SKM-1 treated with dmso at 0.1 percent for 144 hours (cell line): ENCODE measurements at regions not wholly inside any gene's neighbourhood (a gene's known extent, or its start where the extent isn't known, plus 50 kb on each side); places are given as distances from the start of the nearest gene placed in this dataset.
A peak's percentile ranks its signal among the peaks of the same experiment; 100 is the strongest.
"Not testable (repeated sequence)": the region's sequence is repeated elsewhere in the genome, so short reads cannot be mapped to it uniquely, and the experiment has no call there.

Experiments used
- DNase-seq: peaks from one replicate; lab custom pipeline; 2025; ENCODE audit not compliant: unreplicated experiment; lab: John Stamatoyannopoulos, UW

DNA sequence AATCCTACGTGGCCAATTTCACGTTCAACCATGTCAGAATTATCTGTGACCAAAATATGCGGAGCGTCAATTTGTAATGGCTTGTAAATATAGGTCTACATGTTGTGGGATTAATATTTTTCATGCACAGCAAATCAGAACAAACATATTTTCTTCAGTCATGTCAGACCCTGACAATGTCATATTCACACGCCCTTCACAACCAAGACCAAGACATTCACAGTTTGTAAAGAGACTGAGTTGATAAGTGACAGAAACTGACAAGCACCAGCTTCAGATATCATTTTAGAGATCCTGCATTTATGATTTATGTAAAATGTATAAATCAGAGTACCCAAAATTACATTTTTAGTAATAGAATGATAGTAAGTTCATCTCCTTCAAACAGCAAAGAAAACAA, 57.3 kb upstream of the NOVA1 start:
- no peak for DNase-seq

DNA sequence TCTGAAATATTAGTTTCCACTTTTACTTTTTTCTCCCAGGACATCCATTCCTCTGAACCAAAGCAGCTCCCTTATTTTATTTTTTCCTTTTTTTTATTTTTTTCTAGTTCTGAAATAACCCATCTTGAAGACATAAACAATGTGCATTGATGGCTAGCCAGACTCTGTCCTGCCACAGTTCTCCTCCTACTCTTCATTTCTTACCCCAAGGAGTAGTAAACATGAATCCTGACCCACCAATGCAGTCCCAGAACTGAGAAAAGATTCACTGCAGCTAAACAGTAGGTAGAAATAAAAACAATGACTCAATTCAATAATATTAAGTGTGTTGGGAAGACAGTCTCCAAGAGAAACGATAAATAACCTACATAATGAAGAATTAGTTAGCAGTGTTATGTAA, 65.7 kb upstream of the NOVA1 start:
- DNase-seq: no peak

DNA sequence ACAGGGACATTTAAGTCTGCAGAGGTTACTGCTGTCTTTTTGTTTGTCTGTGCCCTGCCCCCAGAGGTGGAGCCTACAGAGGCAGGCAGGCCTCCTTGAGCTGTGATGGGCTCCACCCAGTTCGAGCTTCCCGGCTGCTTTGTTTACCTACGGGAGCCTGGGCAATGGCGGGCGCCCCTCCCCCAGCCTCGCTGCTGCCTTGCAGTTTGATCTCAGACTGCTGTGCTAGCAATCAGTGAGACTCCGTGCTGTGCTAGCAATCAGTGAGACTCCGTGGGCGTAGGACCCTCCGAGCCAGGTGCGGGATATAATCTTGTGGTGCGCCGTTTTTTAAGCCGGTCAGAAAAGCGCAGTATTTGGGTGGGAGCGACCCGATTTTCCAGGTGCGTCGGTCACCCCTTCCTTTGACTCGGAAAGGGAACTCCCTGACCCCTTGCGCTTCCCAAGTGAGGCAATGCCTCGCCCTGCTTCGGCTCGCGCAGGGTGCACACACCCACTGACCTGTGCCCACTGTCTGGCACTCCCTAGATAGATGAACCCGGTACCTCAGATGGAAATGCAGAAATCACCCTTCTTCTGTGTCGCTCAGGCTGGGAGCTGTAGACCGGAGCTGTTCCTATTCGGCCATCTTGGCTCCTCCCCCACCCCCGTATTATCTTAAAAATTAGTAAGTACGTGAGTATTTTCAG, 81.0 kb upstream of the NOVA1 start:
- DNase-seq: not testable (repeated sequence)

DNA sequence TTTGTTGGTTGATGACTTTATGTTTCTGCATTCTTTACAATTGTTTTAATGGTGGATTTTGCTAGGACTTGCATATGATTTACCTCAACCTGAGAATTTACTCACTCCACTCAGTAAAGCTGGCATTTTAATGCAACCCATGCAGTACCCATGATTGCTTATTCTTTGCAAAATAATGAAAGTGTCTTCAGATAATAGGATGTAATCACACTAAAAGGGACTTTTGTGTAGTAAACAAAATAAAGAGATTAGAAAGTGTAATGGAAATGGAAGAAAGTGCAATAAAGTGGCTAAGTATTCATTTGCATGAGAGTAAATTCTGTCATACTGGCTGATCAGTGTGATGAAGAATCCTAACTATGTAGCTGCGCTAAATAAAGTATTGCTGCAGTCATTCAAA, 87.6 kb upstream of the NOVA1 start:
- DNase-seq: no peak

- no peak for DNase-seq
These were observed 89.5 kb upstream of the NOVA1 start for GRCh38 chr14:26687301-26687837.

DNA sequence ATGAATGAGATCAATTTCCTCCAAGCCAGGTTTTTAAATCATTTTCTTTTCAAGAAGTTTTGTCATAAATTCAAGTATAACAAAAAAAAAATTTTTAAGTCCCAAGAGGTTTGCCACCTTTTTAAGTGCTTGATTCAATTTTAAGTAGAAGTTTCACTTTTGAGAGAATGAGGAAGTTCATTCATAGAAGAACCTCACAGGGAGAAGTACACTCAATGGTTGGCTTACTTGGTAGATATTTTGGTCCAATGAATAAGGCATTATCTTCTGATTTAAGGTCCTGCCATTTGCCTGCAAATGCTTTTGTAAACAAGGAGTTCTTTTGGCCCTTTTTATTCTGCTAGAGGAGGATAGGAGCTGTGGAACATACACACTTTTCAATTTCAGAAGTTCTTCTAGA, 96.7 kb upstream of the NOVA1 start:
- no peak for DNase-seq

DNA sequence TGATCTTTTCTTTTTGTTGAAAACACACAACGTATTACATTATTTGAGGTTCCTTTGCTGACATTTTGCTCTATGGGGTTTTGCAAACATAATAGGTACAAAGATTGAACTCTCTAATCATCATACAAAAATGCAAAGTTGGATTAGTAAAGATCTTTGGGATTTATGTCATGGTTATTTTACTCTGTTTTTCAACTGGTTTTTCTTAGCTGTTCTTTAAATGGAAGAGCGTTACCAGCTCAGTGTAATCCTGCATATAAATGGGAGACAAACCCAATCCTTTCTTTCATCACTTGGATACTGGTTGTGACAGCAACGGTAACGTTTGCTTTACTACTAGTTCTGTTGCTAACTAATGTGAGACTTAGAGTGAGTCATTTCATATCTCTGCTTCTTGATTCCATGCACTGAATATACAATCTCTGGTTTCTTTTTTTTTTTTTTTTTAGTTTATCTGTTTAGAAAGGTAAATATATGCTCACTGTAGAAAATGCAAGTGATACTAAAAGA, 104.9 kb upstream of the NOVA1 start:
- no peak for DNase-seq

GRCh38 chr14:26703686-26704366, 106.0 kb upstream of the NOVA1 start:
- DNase-seq: no peak

DNA sequence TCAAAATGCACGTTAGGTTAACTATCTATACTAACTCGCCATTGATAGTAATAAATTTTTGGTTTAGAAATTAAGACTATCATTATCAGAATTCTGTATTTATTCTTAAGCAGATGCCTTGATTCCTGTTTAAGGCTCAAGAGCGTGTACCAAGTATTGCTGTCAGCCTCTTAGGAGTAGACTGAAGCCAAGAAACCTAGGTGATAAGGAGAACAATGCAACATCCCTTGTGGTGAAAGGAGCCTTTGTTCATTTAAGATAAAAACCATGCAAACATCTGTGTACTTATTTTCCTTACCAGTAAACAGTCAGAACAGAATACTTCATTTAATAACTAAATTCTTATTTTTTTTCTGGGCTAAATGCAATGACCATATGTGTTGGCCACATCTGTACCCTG, 109.4 kb upstream of the NOVA1 start:
- DNase-seq: no peak

DNA sequence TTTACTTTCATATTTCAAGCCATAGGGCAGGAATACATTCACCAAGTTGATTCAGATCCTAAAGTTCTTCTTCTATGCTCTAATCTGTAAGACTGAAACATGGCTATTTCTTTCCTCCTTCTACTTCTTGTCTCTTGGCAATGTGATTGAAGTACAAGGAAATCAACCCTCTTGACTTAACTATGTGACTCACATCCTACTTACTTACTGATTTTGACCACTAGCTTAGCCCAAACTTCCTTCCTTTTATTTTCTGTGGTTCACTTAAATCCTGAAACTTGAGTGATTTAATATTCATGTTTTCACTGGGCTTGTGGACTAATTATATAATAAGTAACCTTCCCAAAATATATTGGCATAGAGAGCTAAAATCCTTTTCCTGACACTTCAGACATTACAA, 111.2 kb upstream of the NOVA1 start:
- DNase-seq: peak; percentile 4

GRCh38 chr14:26719514-26719913, 121.7 kb upstream of the NOVA1 start:
- DNase-seq: no peak

DNA sequence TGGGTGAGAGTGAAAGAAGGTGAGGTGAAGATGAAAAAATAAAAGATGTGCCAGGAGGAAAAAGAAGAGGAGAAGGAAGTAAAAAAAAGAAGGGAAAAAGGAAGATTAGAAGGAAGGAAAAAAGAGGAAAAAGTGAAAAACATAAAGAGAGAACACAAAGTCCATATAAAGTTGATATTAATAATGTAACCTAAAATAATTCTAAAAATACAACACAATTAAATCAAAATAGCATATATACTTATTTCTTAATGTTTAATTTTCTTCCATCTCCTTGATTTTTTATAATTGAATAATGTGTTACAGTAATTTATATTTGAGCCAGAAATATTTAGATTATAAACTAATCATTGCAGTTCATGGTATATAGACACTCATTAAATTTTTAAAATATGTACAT, 124.4 kb upstream of the NOVA1 start:
- DNase-seq: no peak

DNA sequence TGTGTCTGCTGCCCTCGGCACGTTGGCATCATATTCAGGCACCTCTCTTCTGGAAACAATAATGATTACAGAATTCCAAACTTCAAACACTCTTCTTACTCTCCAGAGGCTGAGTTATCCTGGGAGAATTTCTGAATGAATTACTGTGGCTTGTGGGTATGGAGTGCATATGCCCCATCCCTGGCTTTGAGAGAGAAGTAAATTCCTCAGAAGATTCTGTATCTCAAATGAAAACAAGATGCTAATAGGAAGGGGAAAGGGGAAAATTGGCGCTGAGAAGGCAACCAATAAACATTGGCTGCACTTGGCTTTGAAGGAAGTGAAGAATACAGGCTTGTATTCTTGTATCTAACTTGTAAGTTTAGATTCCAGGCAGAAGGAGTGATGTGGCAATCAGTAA, 132.0 kb upstream of the NOVA1 start:
- no peak for DNase-seq

DNA sequence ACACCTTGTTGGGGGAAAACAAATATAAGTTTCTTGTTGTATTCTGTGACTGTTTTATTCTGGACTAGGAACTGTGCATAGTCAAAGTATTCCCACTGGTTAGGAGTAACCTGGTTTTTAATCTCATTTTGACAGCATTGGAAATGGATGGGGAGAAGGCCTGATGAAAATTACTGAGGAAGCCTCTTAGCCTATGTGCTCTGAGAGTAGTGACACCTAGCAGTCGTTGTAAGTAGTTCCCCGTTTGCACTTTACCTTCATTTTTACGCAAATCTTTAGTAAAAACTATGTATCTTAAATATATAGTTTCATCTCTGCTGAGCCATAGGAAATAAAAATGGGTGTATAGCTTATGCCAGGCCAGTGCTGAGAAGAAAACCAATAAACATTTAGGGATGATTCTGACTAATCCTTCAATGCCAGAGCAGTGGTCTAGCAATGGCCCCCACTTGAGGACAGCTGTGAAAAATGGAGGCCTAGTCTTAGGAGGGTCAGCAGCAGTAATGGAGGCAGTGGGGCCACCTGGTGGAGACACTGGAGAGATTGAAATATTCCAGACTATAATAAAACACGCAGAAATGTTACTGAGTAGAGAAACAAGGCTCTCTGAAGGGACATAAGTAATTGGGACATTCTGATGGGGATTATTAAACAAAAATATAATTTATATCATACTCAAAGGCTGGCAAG, 133.2 kb upstream of the NOVA1 start:
- DNase-seq: no peak

GRCh38 chr14:26735811-26736210, 138.0 kb upstream of the NOVA1 start:
- DNase-seq: no peak

DNA sequence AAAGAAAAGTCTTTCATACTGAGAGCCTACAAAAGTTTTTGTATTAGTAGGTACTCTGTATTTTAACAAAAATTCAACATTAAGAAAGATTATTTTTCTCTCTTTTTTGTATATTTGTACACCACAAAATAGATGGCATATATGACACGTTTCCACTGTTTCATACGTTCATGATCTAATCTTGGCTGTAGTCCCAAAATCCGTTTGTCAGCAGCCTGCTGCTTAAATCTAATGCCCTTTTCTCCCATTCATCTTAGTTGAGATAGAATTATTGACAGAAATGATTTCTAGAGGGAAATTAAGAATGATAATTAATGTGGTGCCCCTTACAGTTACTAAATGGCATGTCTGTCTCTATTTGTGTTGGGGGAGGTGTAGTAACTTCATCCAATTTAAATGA, 140.7 kb upstream of the NOVA1 start:
- no peak for DNase-seq

GRCh38 chr14:26741711-26742212, 143.9 kb upstream of the NOVA1 start:
- DNase-seq: no peak

GRCh38 chr14:26743284-26743683, 145.5 kb upstream of the NOVA1 start:
- DNase-seq: no peak

GRCh38 chr14:26744903-26745302, 147.1 kb upstream of the NOVA1 start:
- DNase-seq: no peak

DNA sequence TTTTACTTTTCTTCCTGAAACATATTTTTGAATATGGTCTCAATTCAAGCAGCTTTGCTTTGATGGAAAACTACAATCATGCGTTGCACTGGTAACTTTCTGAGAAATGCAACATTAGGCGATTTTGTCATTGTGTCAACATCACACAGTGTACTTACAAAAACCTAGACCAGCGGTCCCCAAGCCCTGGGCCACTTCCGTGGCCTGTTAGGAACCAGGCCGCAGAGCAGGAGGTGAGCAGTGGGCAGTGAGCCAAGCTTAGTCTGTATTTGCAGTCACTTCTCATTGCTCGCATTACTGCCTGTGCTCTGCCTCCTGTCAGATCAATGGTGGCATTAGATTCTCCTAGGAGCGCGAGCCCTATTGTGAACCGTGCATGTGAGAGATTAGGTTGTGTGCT, 163.7 kb upstream of the NOVA1 start:
- DNase-seq: no peak

GRCh38 chr14:26765301-26765700, 167.5 kb upstream of the NOVA1 start:
- no peak for DNase-seq
